Stimulated activated CD4-positive, alpha-beta T cell treated with anti-CD3 and anti-CD28 coated beads, Interleukin-15, amount 100 ng/mL, for 48 hours (primary cell): ENCODE measurements at regions not wholly inside any gene's neighbourhood (a gene's known extent, or its start where the extent isn't known, plus 50 kb on each side); places are given as distances from the start of the nearest gene placed in this dataset.

ENCODE experiments used
- DNase-seq, 2 donors: peaks; one replicate each; pipeline ENCODE4 v3.0.0-alpha.2; 2020; ENCODE audit warnings: low read depth in 2 of 2

DNA sequence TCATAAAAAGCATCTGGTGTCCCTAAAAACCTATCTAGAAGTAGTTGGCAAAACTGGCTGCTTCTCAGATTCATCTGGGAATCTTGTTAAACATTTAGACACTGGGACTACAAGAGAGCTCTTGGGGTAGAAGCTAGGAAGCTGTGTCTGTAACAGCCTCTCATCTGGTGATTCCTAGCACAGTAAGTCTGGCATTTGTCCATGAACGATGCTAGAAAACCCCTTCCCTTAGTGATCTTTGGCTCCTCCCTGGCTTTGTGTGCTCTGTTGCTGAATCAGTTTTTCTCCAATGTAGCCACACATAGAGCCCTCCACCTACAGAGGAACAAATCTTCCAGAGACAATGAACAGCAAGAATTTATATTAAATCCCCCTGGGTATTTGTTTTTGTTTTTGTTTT is 951.7 kb upstream of the LCORL start:
- no peak for DNase-seq

DNA sequence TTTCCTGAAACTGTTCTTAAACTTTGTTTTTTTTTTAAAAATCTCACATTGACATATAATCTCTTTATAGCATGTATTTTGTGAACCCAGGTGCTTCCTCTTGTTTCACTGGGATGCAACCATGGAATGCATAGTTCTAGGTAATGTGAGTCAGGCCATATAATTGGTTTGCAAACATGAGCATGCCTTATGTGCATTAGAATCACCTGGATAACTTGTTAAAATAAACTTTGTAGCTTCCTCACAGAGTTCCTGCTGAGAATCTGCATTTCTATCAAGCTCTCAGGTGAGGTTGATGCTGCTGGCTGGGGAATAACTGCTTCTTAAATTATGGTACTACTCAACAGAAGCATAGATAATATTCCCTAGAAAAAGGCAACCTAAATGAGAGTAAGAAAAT is 940.3 kb upstream of the LCORL start:
- DNase-seq, result no peak

DNA sequence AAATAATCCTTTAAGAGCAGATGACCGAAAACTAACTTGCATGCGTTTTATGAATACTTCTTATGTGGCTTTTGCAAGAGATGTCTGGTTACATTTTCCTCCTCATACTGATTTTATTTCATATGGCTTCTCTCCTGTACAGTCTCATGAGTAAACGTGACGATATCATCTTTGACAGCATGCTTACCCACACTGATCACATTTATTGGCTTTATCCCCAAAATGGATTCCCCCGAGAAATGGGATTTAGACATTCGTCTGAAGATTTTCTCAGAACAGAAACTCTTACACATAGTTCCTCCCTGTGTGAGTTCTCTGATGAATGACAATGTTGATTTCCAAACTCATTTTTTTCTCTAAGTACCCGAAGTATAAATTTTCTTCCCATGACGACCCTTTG is 939.7 kb upstream of the LCORL start:
- no peak for DNase-seq

DNA sequence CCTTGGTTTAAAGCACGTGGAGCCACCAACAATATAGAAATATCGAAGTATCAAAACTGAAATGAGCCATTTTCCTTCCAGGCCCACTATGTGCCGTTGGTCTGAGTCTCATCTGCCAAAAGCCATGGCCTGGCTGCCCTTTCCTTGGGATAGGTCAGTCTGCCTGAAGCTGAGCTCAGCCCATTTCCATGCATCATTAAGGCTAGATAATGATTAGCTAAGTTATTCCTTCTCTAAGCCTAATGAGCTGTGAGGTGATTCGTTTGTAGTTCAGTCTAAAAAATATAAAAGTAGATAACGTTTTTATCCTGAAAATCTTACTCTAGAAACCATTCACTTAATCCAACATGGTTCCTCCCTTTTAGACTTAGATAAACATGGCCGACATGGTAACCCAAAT is 936.2 kb upstream of the LCORL start:
- DNase-seq, result no peak

DNA sequence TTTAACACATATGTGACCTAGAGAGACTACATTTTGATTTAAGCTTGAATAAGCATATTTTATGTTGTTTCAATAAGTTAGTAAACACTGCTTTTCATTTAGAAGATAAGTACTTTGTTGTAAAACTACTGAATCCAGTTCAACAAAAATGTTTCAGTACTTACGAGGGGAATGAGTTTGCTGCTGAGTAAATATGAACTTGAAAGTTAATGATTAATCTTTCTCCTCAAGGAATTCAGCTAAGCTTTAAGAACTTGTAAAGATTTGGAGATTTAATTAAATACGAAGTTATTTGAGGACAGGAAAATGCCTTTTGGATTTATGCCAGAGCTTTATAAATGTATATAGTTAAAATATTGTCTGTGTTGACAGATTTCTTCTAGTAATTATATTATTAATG is 933.0 kb upstream of the LCORL start:
- no peak for DNase-seq

DNA sequence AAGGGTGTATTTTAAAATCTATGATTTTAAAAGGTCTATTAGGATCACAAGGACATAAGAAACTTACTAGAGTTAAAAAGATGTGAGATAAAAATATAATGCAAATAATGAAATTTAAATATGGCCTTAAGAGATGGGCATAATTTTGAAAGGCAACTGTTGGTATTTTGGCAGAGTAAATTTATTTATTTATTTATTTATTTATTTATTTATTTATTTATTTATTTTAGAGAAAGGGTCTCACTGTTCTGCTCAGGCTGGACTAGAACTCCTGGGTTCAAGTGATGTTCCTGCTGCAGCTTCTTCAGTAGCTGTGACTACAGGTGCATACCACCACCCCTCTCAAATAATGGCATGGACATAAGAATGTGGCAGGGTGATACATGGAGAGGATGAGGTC is 932.1 kb upstream of the LCORL start:
- DNase-seq, result no peak

DNA sequence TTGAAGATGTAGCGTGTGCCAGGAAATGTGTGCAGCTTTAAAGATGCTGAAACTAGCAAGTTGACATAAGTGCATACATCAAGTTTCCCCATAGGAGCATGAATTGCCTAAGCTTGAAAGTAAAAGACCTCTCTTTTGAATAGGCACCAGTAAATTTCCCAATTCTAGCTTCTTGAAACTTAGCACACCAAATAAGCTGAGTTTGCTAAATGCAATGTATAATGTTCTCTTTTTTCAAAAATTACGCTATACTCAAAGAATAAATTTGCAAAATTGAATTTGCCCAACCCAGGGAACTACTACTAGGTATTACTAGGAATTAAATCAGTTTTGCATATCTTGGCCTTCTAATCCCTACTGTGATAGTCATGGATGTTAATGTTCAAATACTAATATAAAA is 923.9 kb upstream of the LCORL start:
- DNase-seq, result no peak

DNA sequence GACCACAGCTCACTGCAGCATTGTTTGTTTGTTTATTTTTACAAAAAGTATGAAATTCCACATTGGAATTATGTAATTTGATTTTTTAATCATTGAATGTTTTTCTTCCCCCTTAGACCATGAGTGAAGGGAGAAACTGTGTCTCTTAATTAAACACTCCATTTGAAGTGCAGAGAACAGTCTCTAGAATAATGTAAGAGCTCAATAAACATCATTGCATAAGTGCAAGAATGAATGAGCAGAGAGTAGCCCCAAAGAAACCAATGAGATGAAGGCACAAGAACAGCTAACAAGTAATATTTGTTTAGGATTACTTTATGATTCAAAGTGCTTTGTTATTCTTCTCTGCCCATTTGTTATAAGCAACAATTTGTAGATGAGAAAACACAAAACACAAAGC is 921.3 kb upstream of the LCORL start:
- no peak for DNase-seq

DNA sequence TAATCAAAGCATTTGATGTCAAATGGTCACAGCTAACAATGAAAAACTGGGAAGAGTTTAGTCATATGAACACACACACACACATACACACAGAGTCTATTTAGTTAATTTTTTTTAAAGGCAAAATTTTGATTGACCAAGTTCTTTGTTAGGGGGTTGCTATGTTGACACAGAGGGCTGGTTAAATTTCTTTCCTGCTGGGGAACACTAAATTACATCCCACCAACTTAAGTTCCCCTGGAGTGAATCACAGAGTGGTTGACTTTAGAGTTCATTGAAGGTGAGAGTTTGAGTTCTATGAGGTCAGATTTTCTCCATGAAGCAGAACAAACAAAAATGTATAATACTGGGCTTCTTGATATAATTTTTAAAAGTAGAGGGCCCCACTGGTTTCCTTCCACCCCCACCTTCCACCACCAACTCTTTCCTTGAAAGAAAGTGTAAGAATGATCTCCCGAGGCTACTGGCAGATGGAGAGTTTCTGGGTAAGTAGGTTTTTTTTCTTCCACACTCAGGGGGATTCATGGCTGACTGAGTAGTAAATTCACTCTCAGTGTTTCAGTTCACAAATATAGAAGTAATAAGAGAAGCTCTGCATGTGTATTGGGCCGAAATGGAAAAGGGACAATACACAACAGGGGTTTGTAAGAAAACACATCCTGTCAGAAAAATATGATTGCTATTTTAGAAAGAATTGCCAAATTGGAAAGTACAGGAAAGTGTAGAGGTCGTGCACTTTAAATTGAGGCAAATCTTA is 917.0 kb upstream of the LCORL start:
- no peak for DNase-seq

DNA sequence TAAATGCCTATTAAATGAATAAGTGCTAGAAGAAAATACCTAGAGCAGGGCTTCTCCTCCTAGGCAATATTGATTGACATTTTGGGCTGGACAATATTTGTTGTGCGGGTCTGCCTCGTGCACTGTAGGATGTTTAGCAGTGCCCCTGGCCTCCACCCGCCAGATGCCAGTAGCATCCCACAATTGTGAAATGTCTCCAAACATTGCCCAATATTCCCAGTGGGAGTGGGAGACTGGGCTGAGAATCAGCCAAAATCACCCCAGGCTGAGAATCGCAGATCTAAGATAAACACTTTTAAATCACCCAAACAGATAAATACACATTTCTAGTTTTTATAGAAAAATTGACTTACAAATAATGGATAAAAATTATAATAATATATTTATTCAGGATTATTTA is 916.2 kb upstream of the LCORL start:
- DNase-seq, result no peak

DNA sequence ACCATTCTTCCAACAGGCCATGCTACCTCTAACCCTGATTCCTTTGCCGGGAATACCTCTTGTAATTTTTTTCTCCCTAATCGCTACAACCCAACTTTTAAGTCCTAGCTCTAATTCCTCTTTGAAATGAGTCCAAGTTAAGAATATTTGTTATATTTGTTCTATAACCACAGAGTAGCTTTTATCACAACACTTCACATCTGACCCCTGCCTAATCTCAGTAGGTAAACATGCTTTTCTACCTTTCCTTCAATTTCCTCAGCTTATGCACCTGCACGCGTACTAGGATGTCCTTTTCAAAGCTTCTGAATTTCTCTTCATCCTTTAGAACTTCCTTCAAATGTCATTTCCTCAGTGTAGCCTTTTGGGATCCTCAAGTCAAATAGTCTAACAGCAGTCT is 915.5 kb upstream of the LCORL start:
- DNase-seq, result no peak

DNA sequence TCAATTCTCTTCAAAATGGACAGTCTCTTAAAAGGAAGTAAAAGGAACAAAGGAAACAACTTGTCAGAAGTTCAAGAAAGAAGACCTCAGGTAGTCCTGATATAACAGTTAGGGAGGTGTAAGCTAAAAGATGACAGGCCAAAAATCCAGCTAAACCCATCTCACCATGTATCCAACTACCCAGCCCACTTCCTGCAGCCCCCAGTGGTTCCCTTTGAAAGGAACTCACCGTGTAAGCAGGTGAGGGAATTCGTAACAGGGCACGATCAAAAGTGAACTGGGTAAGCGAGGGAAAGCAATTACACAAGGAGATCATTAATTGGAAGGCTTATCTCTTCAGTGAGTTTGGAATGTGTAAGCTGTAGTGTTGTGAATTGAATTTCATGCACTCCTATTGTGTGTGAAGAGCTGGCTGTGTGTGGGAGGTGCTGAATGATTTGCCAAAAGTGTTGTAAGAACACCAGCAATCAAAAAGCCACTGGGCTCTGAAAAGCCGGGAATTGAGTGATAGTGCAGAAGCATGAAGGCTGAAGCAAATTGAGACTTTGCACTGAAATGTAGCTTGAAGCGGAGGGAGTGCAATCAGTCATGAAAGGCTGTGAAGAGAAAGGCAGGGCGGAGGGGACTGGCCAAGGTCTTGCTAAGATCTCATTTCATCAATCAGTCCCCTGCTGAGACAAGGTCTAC is 914.2 kb upstream of the LCORL start:
- DNase-seq, result no peak

DNA sequence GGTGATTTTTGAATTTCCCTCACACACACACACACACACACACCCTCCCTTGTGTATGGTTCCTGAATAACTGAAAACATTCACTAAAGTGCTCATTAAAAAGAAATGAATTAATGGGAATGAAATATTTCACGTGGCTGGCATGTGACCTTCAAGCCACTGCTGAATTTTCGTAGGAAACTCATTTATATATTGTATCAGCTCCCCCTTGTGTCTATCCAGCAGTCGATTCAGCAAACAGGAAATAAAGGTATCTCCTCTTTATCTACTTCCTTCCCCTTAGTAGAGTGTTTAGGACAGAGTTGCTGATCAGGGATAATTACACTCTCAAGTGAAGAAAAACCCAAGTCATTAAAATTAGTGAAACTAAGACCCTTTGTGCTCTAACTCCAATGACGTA is 912.6 kb upstream of the LCORL start:
- DNase-seq, result no peak

DNA sequence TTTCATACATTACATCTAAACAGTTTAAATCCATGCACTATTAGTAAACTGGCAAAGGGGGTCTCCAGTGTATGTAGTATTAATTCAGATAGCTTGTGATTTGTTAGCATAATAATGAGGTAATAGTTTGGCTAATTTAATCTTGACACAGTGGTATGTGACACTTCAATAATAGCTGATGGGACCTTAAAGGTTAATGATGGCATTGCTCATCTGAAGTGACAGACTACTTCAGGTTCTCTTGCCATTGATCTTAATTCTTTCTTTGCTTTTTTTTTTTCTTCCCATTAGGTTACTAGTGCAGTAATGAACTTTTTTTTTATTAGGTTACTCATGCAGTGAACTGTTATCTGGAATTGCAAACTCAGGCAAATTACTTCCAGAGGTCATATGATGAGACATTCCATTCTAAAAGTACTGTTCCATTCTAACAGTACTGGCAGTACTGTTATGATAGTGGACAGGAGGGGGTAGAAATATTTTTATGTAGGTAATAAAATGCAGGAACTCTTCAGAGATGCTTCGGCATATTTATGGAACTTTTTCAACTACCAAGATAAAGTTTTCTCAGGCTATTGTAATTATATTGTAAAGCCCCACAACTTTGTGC is 911.3 kb upstream of the LCORL start:
- DNase-seq, result no peak

DNA sequence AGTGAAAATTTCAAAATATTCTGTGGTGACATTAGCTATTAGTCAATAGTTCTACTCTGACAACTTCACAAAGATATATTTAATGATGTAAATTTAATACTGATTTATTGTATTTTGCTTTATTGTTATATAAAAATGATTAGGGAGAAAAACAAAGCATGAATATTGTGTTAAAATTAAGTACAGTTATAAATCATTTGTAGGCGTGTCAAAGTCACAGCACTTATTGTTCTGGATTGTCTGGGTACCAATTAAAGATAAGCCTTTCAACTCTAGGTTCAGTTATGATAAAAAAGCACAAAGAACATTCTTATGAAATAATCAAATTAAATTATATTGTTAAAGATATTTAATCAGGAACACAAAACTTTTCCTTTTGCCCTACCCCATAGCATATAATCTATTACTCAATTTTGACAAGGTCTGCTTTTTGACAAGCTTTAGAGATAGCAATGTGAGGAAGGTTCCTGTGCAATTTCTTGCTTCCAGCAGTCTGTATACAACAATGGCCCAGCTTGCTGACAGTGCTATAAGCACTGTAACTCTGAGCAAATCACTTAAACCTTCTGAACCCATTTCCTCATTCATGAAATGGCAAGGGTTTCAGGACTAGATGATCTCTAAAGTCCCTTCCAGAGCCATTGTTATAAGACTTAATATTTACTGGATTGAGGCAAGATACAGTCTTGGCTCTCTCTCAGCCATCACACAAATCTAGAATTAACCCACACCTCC is 910.3 kb upstream of the LCORL start:
- DNase-seq, result no peak

DNA sequence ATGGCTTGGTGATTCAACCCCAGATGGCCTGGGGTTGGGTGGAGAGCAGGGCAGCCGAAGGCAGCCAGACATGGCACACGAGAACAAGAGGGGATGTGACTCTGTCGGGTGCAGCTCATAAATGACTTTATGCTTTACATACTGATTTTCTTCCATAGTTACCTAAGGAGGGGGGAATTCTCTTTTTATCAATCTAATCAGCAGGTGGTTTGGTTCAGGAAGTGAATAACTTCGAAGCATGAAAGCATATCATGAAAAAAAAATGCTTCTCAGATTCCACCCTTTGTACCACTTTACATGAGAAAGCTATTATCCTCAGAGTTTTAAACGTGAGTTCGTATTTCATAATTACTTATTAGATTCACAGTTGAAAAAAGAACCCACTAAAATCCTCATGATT is 908.9 kb upstream of the LCORL start:
- DNase-seq, result no peak

DNA sequence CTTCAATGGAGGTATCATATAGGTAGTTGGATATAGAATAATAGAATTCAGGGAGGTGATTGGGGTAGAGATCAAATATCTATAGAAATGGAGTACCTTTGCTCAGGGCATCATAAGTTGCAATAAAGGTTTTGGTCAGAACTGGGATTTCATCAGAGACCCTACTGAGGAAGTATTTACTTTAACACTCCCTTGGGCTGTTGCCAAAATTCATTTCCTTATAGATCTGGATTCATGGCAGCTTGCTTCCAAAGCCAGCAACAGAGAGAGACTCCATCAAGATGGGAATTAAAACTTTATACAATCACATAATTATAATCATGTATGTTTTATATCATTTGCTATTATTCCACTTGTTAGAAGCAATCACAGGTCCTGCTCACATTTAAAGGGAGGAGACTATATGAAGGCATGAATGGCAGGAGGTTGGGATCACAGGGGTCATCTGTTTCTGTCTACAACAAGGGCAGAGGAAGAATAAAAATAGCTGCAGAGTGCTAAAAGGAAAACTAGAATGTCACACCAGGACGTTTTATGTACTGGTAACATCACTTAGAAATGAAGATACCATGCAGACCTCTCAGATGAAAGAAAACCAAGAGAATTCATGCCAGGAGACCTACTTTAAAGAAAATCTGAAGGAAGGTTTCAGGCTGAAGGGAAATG is 902.1 kb upstream of the LCORL start:
- no peak for DNase-seq

DNA sequence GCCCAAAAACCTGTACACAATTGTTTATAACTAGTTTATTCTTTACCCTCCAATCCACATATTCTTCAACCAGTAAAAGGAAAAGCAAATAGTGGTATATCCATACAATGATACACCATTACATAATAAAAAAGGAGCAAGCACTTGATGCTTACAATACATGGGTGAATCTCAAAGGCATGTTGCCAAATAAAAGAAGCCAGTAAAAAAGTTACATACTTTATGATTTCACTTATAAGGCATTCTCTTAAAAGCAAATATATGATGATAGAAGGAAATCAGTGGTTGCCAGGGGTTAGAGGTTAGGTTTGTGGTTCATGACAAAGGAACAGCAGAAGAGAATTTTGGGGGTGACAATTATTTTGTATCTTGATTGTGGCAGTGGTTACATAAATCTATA is 896.1 kb upstream of the LCORL start:
- DNase-seq, result no peak

DNA sequence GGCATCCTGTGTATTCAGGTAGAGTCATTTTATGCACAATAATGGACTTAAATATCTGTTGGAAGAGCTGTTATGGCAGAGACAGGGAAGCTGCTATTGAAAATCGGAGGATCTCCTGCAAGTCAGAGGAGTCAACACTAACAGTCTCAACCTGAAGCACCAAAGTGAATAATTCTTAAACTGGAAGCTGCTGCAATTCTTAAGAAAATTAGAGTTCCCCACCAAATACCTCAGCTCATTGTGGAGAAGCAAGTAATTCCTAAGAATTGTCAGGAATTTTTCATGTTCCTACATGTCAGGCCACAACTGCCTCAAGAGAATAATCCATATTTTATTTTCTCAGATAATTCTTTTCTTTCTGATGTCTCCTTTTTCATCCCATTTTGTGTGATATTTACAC is 892.6 kb upstream of the LCORL start:
- no peak for DNase-seq

DNA sequence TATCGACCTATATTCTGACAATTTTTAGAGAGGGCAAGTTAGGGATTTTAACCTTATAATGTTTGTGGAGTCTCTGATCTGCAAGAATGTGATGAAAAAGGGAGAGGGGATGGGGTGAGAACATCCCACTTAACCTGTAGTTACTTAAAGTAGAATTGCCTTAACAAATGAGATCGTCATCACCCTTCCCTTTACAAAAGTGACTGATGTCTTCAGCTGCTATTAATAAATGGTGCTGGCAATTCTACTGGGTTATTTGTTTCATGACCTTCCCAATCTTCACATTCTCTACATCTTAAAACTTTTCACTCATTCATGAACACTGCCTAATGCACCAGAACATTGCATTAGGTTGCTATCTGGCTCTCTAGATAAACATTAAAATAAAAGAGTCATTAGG is 873.4 kb upstream of the LCORL start:
- DNase-seq, result no peak

DNA sequence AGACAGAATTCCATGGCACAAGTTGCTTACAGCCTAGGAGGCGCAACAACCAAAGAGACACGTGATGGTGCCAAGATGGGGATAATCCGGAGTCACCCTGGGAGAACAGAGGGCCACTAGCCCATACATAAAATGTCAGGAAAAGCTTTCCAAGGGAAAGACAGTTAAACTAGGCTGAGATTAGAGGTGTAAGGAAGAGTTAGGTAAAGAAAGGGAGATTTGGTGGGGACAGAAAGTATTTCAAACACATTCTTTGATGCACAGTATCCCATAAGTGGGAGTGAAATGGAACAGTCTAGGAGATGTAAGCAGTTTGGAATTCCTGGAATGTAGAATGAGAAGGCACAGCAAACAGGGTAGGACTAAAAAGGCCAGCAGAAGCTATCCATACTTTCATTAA is 860.9 kb upstream of the LCORL start:
- no peak for DNase-seq

DNA sequence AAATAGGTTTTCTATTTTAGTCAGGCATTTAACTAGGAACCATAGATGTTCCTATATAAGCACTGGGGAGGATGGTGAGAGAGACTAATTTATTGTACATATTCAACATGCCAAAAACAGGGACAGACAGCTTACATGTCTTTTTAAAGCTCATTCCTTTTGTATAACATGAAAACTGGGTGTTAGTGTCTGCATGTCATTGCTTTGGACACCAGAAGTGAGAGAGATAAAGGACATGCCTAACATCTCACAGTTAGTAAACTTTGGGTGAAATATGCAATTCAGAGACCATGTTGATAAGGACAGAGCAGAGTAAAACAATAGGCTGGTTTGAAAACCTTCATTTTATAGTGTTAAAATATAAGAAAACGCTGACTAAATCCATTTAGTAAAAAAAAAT is 860.0 kb upstream of the LCORL start:
- no peak for DNase-seq
